Activated CD8-positive, alpha-beta T cell treated with anti-CD3 and anti-CD28 coated beads, Interleukin-2, amount 10 ng/mL, durations not matched to agents 7 days and 5 days (primary cell): ENCODE measurements at regions not wholly inside any gene's neighbourhood (a gene's known extent, or its start where the extent isn't known, plus 50 kb on each side); places are given as distances from the start of the nearest gene placed in this dataset.
"Not testable (repeated sequence)": the region's sequence is repeated elsewhere in the genome, so short reads cannot be mapped to it uniquely, and the experiment has no call there.

Source experiments
- ATAC-seq: fragments of 150-1000 bp; cut with Tn5 transposase; one replicate; pipeline ENCODE4 v1.10.0; 2021; ENCODE audit warnings: moderate library complexity
- CTCF ChIA-PET: fragments of 350-600 bp; sonication (Branson Sonifier 250); formaldehyde crosslinking; loops from one replicate; lab custom pipeline; 2021; ENCODE audit warnings: antibody characterized with exemption; lab: Charles Lee
- POLR2A ChIA-PET: fragments of 350-600 bp; sonication (Branson Sonifier 250); formaldehyde crosslinking; loops from one replicate; lab custom pipeline; 2021; ENCODE audit warnings: antibody characterized with exemption; lab: Charles Lee
- DNase-seq: peaks from one replicate; pipeline ENCODE4 v3.0.0-alpha.2; 2020
- H3K27ac Mint-ChIP-seq: one replicate; pipeline ENCODE4 v1.8.0; 2021; ENCODE audit warnings: mild to moderate bottlenecking, mixed read lengths
- H3K27me3 Mint-ChIP-seq: one replicate; pipeline ENCODE4 v1.8.0; 2021; ENCODE audit warnings: low read depth, mixed read lengths
- H3K36me3 Mint-ChIP-seq: one replicate; pipeline ENCODE4 v1.8.0; 2021; ENCODE audit warnings: low read depth, mixed read lengths
- H3K4me1 Mint-ChIP-seq: one replicate; pipeline ENCODE4 v1.8.0; 2021; ENCODE audit warnings: low read depth, mixed read lengths
- H3K4me3 Mint-ChIP-seq: one replicate; pipeline ENCODE4 v1.8.0; 2021; ENCODE audit warnings: mild to moderate bottlenecking, mixed read lengths
- H3K9me3 Mint-ChIP-seq: one replicate; pipeline ENCODE4 v1.8.0; 2022; ENCODE audit warnings: mixed read lengths; ENCODE audit not compliant: insufficient read depth

DNA sequence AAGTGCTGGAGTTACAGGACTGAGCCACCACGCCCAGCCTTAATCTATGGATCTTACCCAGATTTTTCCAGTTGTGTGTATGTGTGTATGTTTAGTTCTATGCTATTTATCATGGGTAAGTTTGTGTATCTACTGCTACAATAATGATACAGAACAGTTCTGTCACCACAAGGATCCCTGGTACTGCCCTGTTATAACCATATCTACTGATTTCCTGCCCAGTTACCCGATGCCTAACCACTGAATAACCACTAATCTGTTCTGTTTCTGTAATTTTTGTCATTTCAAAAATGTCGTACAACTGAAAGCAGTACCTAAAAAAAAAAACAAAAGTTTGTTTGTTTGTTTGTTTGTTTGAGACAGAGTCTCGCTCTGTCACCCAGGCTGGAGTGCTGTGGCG is 123.7 kb upstream of the RAP2B start:
- Mint-ChIP-seq H3K9me3 (no peaks in the 10 kb centered on the region), H3K4me1 (peaks cover 9% of the 10 kb centered on the region), H3K4me3 (no peak overlapping the region), H3K27me3 (no peaks in the 10 kb centered on the region), H3K27ac (no peak overlapping the region), H3K36me3 (no peaks in the 10 kb centered on the region)
- no peak for DNase-seq
- ChIA-PET CTCF (no interaction called here), POLR2A (no interaction called here)
- ATAC-seq, result no peak

DNA sequence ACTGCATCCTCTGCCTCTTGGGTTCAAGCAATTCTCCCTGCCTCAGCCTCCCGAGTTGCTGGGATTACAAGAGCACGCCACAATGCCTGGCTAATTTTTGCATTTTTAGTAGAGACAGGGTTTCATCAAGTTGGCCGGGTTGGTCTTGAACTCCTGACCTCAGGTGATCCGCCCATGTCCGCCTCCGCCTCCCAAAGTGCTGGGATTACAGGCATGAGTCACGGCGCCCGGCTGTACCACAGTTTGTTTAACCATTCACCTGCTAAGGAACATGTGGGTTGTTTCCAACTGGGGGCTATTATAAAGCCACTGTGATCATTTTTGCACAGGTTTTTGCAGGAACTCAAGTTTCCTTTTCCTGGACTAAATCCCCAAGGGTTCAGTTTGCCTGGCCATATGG is 123.2 kb upstream of the RAP2B start:
- no peak for ATAC-seq
- ChIA-PET CTCF (no interaction called here), POLR2A (no interaction called here)
- no peak for DNase-seq
- Mint-ChIP-seq H3K4me1 (peaks cover 11% of the 10 kb centered on the region), H3K27me3 (no peaks in the 10 kb centered on the region), H3K4me3 (no peak overlapping the region), H3K27ac (no peak overlapping the region), H3K36me3 (no peaks in the 10 kb centered on the region), H3K9me3 (no peaks in the 10 kb centered on the region)

DNA sequence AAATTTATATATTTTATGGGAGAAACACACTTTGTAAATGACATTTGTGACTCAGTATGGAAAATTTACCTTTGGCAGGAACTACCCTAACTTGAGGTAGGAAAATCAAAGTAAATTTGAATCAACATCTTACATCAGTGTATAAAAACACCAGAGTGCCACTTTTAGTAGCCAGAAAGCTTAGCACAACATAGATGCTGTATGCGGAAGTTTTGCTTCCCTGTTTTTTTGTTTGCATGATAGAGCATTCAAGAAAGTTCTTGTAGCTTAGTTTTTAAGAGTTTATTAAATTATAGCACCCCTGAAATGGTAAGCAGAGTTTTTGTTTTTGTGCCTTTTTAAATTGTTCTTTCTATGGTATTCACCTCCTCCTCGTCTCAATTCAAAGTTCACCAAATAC is 120.8 kb upstream of the RAP2B start:
- H3K4me3 Mint-ChIP-seq, result no peak overlapping the region
- CTCF ChIA-PET, result interaction anchor here (0.9 to 1.4 kb wide), 4 partner anchors 35 to 557 kb away, joined by 3 to 4 read pairs (median 3); no protein-coding TSS in a partner anchor
- no peak for DNase-seq
- no peak for ATAC-seq
- H3K27ac Mint-ChIP-seq, result no peak overlapping the region
- H3K4me1 Mint-ChIP-seq, result peaks cover 12% of the 10 kb centered on the region
- H3K36me3 Mint-ChIP-seq, result no peaks in the 10 kb centered on the region
- no peaks in the 10 kb centered on the region for H3K9me3 Mint-ChIP-seq
- POLR2A ChIA-PET, result interaction anchor here (0.8 to 1.1 kb wide), 2 partner anchors 84 to 120 kb away, joined by 3 read pairs; no protein-coding TSS in a partner anchor
- H3K27me3 Mint-ChIP-seq, result peaks cover 7% of the 10 kb centered on the region

DNA sequence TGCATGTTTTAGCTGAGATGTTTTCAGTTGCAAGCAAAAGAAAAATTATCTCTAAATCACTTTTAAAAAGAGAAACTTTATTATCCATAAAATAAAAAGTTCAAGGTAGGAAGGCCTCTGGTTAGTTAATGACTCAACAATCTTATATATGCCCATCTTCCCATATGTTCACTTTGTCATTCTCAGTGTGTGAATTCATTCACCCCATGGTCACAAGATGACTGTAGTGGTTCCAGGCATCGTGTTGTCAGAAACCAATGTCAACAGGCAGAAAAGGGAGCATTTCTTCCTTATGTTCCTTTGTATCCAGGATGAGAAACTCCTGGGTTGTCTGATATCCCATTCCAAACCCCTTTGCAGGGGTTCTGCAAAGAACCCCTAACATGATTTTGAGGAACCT is 119.9 kb upstream of the RAP2B start:
- ATAC-seq (no peak), DNase-seq (no peak)
- H3K4me3 Mint-ChIP-seq, result no peak overlapping the region
- no peak overlapping the region for H3K27ac Mint-ChIP-seq
- no peaks in the 10 kb centered on the region for H3K9me3 Mint-ChIP-seq
- H3K4me1 Mint-ChIP-seq, result peaks cover 12% of the 10 kb centered on the region
- peaks cover 7% of the 10 kb centered on the region for H3K27me3 Mint-ChIP-seq
- POLR2A ChIA-PET, result no interaction called here
- CTCF ChIA-PET, result interaction anchor here (1.0 to 1.8 kb wide), 8 partner anchors 117 to 727 kb away, joined by 4 to 24 read pairs (median 8); no protein-coding TSS in a partner anchor
- no peaks in the 10 kb centered on the region for H3K36me3 Mint-ChIP-seq

DNA sequence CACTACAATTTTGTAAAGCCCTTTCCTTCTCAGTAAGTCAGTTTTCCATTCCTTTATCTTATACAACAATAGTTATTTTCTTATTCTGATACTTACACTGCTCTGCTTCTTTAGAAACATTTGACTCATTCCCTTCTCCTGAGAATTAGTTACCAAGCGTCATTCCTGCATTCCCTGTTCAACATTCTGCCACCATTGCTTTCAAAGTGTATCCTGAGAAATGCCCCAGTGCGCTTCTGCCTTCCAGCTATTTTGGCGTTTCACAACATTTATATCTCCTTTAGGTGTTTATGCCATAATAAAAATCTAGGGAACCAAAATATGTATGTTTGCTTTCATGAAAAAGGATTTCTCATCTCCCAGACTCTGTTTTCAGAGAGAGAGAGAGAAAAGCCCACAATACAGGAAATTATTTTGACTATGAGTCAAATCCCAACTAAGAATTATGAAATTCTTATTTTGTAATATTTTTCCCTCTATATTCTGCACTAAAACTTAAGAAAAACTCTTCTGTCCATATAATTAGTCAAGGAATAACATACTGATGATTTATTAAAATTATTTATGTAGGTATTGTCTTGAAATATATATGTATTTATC is 118.2 kb upstream of the RAP2B start:
- Mint-ChIP-seq H3K9me3 (no peaks in the 10 kb centered on the region), H3K4me1 (peaks cover 6% of the 10 kb centered on the region), H3K4me3 (peak overlapping the region; percentile 15), H3K27me3 (peaks cover 7% of the 10 kb centered on the region), H3K27ac (no peak overlapping the region), H3K36me3 (no peaks in the 10 kb centered on the region)
- CTCF ChIA-PET, result interaction anchor here (0.6 to 1.8 kb wide), 31 partner anchors 8 to 741 kb away, joined by 3 to 24 read pairs (median 4); no protein-coding TSS in a partner anchor
- ATAC-seq (no peak), DNase-seq (no peak)
- POLR2A ChIA-PET, result interaction anchor here (0.6 to 0.9 kb wide), 2 partner anchors 40 to 117 kb away, joined by 3 read pairs; no protein-coding TSS in a partner anchor

DNA sequence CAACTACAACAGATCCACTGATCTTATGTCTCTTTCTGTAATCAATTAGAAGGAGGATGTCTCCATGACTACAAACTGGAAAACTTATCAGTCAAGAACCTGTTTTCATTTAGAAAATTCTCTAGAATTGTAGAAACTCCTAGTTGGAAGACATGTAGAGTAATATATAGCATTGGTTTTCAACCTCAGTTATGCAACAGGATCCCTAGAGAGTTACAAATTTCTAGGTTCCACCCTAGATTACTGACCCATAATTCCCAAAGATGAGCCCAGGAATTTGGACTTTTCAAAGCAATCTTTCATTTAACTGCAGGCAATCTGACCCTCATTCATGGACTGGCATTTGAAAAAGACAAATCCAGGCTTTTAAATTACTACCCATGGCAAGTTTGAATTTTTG is 116.9 kb upstream of the RAP2B start:
- DNase-seq (no peak), ATAC-seq (no peak)
- Mint-ChIP-seq H3K36me3 (no peaks in the 10 kb centered on the region), H3K4me1 (peaks cover 6% of the 10 kb centered on the region), H3K27ac (no peak overlapping the region), H3K4me3 (no peak overlapping the region), H3K9me3 (no peaks in the 10 kb centered on the region), H3K27me3 (peaks cover 7% of the 10 kb centered on the region)
- ChIA-PET POLR2A (no interaction called here), CTCF (interaction anchor here (1.4 kb wide), 1 partner anchor 119 kb away, joined by 4 read pairs; no protein-coding TSS in a partner anchor)

DNA sequence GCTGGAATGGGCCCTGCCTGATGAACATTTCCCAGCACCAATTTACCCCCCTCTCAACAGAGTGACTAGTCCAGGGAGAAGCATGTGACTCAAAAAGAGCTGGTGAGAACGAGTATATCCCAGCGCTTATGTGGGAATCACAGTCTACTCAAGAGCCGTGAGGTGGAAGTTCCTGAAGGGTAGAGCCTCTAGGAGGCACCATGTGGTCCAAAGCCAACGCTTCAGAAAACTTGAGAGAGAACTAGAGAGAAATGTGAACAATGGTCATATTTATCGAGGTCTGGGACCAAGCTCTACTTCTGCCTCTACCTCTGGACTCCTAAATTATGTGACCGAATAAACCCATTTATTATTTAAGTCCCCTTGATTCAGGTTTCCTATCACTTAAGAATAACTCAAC is 111.0 kb upstream of the RAP2B start:
- ATAC-seq, result no peak
- H3K27ac Mint-ChIP-seq, result no peak overlapping the region
- H3K4me3 Mint-ChIP-seq, result no peak overlapping the region
- POLR2A ChIA-PET, result no interaction called here
- no peaks in the 10 kb centered on the region for H3K9me3 Mint-ChIP-seq
- DNase-seq, result no peak
- H3K27me3 Mint-ChIP-seq, result no peaks in the 10 kb centered on the region
- H3K36me3 Mint-ChIP-seq, result no peaks in the 10 kb centered on the region
- CTCF ChIA-PET, result interaction anchor here (0.6 to 3.3 kb wide), 2 partner anchors 7 to 727 kb away, joined by 3 to 15 read pairs; no protein-coding TSS in a partner anchor
- no peaks in the 10 kb centered on the region for H3K4me1 Mint-ChIP-seq

DNA sequence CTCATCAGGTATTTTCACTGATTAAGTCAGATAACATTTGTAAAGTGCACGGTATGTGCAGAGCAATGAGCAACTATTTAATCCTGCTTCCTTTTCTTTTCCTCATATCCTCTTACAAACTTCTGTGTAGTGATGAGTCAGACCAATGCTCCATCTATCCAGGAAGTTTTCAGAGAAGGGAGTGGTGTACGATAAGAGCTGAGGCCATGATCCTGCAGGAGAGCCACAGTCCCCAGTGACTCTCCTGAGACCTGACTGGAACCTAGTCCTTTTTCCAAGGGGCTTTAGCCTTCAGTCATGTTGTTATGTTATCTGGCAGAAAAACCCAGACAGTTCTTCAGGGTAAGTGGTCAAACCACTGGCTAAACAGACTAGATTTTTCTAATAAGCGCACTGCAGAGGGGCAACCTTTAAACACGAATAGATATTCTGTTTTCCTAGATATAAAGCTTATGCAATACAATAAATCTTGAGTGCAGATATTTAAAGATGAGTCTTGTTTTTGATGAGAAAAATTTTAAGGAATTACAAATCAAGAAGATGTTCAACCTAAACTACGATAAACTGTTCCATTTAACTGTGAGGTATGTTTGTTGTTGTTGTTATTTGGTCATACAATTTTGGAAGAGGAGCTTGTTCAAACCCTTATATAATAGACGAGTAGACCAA is 110.5 kb upstream of the RAP2B start:
- DNase-seq (no peak), ATAC-seq (no peak)
- Mint-ChIP-seq H3K9me3 (no peaks in the 10 kb centered on the region), H3K27ac (no peak overlapping the region), H3K4me1 (no peaks in the 10 kb centered on the region), H3K4me3 (no peak overlapping the region), H3K27me3 (no peaks in the 10 kb centered on the region), H3K36me3 (no peaks in the 10 kb centered on the region)
- CTCF ChIA-PET, result interaction anchor here (3.3 kb wide), 1 partner anchor 8 kb away, joined by 15 read pairs; no protein-coding TSS in a partner anchor
- POLR2A ChIA-PET, result no interaction called here

DNA sequence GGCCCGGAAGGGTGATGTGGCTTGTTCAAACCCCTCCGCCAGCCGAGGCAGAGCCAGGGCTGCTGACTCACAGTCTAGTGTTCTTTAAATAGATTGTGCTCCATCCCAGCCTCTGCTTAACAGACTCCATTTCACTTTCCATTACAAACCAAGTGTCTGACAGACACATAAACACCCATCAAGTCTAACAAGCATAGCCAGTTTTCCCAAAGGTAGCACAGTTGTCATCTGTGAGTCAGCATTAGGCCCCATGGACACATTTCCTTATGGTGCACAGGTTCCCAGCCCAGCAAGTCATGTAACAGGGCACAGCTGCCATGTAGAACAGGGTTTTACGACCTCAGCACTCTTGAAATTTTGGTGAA is 109.9 kb upstream of the RAP2B start:
- ChIA-PET POLR2A (no interaction called here), CTCF (interaction anchor here (3.3 kb wide), 1 partner anchor 9 kb away, joined by 15 read pairs; no protein-coding TSS in a partner anchor)
- Mint-ChIP-seq H3K4me3 (no peak overlapping the region), H3K9me3 (no peaks in the 10 kb centered on the region), H3K27ac (no peak overlapping the region), H3K36me3 (no peaks in the 10 kb centered on the region), H3K4me1 (no peaks in the 10 kb centered on the region), H3K27me3 (no peaks in the 10 kb centered on the region)
- DNase-seq (no peak), ATAC-seq (no peak)

DNA sequence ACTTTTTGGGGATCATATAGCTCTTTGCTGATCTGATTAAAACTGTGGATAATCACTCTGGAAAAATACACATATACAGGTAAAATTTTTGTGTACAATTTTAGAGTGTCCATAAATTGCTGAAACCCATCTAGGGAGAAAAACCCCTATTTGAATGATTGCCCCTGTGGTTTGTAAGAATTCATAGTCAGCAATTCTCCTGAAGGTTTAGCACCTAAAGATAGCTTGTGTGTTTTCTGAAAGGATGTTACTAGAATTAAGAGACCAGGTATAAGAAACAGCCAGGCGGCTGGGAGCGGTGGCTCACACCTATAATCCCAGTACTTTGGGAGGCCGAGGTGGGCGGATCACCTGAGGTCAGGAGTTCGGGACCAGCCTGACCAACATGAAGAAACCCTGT is 106.8 kb upstream of the RAP2B start:
- no peaks in the 10 kb centered on the region for H3K27me3 Mint-ChIP-seq
- CTCF ChIA-PET, result interaction anchor here (0.6 kb wide), 1 partner anchor 12 kb away, joined by 5 read pairs; no protein-coding TSS in a partner anchor
- H3K9me3 Mint-ChIP-seq, result no peaks in the 10 kb centered on the region
- ATAC-seq, result no peak
- H3K27ac Mint-ChIP-seq, result no peak overlapping the region
- H3K36me3 Mint-ChIP-seq, result no peaks in the 10 kb centered on the region
- POLR2A ChIA-PET, result no interaction called here
- H3K4me1 Mint-ChIP-seq, result no peaks in the 10 kb centered on the region
- no peak for DNase-seq
- no peak overlapping the region for H3K4me3 Mint-ChIP-seq

DNA sequence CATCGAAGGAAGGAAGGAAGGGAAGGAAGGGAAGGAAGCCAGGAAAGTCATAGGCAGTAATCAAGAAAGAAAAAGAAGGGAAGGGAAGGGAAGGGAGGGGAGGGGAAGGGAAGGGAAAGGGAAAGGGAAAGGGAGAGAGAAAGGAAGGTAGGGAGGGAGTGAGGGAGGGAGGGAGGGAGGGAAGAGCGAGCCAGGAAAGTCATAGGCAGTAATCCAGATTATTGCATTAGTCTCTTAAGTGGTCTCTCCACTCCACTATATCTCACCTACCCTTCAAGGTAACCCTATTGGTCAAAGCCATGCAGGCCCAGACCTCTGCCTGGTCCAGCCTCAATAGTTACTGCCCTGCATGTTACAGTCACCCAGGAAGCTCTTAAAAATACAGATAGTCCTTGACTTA is 106.2 kb upstream of the RAP2B start:
- CTCF ChIA-PET, result no interaction called here
- DNase-seq (no peak), ATAC-seq (no peak)
- no peaks in the 10 kb centered on the region for H3K9me3 Mint-ChIP-seq
- H3K4me3 Mint-ChIP-seq, result no peak overlapping the region
- no peaks in the 10 kb centered on the region for H3K36me3 Mint-ChIP-seq
- H3K27me3 Mint-ChIP-seq, result no peaks in the 10 kb centered on the region
- H3K4me1 Mint-ChIP-seq, result no peaks in the 10 kb centered on the region
- no peak overlapping the region for H3K27ac Mint-ChIP-seq
- POLR2A ChIA-PET, result no interaction called here

DNA sequence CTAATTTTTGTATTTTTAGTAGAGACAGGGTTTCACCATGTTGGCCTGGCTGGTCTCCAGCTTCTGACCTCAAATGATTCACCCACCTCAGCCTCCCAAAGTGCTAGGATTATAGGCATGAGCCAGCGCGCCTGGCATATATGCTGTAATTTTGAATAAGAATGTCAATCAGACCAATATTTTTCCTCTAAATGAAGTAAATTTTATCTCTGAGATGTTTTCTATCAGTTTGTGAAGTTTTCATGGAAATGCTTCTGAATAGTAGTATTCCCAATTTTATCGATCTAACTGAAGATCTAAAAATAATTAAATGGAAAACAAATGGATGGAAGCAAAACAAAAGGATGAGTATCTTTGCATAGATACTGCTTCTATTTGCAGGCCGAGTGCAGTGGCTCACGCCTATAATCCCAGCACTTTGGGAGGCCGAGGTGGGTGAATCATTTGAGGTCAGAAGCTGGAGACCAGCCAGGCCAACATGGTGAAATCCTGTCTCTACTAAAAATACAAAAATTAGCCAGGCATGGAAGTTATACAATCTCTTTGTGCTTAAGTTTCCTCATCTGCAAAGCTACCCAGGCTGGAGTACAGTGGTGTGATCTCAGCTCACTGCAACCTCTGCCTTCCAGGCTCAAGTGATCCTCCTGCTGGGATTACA is 103.9 kb upstream of the RAP2B start:
- DNase-seq, H3K27ac Mint-ChIP-seq, H3K36me3 Mint-ChIP-seq, H3K4me1 Mint-ChIP-seq, H3K9me3 Mint-ChIP-seq, CTCF ChIA-PET, H3K27me3 Mint-ChIP-seq, H3K4me3 Mint-ChIP-seq, POLR2A ChIA-PET, ATAC-seq: not testable (repeated sequence)
